Erythroblast (primary cell): ENCODE measurements at regions not wholly inside any gene's neighbourhood (a gene's known extent, or its start where the extent isn't known, plus 50 kb on each side); places are given as distances from the start of the nearest gene placed in this dataset.

ENCODE experiments used
- GATA1 ChIP-seq: IDR thresholded peaks from 2 replicates; pipeline ENCODE4 v1.6.1; 2011; ENCODE audit warnings: low read depth, mild to moderate bottlenecking, control low read depth, low read length, moderate library complexity
- POLR2A ChIP-seq: IDR thresholded peaks from 2 replicates; pipeline ENCODE4 v1.6.1; 2011; ENCODE audit warnings: mild to moderate bottlenecking, low read length

GRCh38 chr13:46975173-46975572 is 78.3 kb upstream of the HTR2A start:
- TF ChIP-seq POLR2A: no peak
- no peak for TF ChIP-seq GATA1
